HG03039 (cell line): ENCODE measurements at regions not wholly inside any gene's neighbourhood (a gene's known extent, or its start where the extent isn't known, plus 50 kb on each side); places are given as distances from the start of the nearest gene placed in this dataset.

Experiments
- ATAC-seq: cut with Tn5 transposase; IDR thresholded peaks from one replicate; pipeline ENCODE4 v1.9.1; 2021; ENCODE audit warnings: mild to moderate bottlenecking, moderate library complexity; ENCODE audit not compliant: unreplicated experiment

- ATAC-seq: no peak
Observed at GRCh38 chr18:40993363-40993762, 961.7 kb upstream of the PIK3C3 start.

- no peak for ATAC-seq
Observed at GRCh38 chr18:40987581-40987980, 967.5 kb upstream of the PIK3C3 start.

GRCh38 chr18:40985436-40985835, 969.6 kb upstream of the PIK3C3 start:
- no peak for ATAC-seq

- no peak for ATAC-seq
Observed at GRCh38 chr18:40984856-40985255, 970.2 kb upstream of the PIK3C3 start.

- ATAC-seq: no peak
Observed at GRCh38 chr18:40983835-40984234, 971.2 kb upstream of the PIK3C3 start.

- no peak for ATAC-seq
Observed at GRCh38 chr18:40980171-40980570, 974.9 kb upstream of the PIK3C3 start.

GRCh38 chr18:40976050-40976449, 979.0 kb upstream of the PIK3C3 start:
- no peak for ATAC-seq

GRCh38 chr18:40974448-40974847, 980.6 kb upstream of the PIK3C3 start:
- ATAC-seq: no peak

- ATAC-seq: no peak
Observed at GRCh38 chr18:40962784-40963183, 992.2 kb upstream of the PIK3C3 start.

GRCh38 chr18:40957533-40958070, 997.4 kb upstream of the PIK3C3 start:
- no peak for ATAC-seq

GRCh38 chr18:40956213-40956612, 998.8 kb upstream of the PIK3C3 start:
- no peak for ATAC-seq

GRCh38 chr18:40955351-40955750, 999.7 kb upstream of the PIK3C3 start:
- no peak for ATAC-seq

- no peak for ATAC-seq
Observed at GRCh38 chr18:40949114-40949950, 1005.7 kb upstream of the PIK3C3 start.

GRCh38 chr18:40944576-40944975, 1010.5 kb upstream of the PIK3C3 start:
- ATAC-seq: no peak

- no peak for ATAC-seq
Observed at GRCh38 chr18:40939656-40940515, 1015.1 kb upstream of the PIK3C3 start.

- no peak for ATAC-seq
Observed at GRCh38 chr18:40938615-40939014, 1016.4 kb upstream of the PIK3C3 start.

GRCh38 chr18:40937386-40937785, 1017.6 kb upstream of the PIK3C3 start:
- ATAC-seq: no peak

- ATAC-seq: no peak
Observed at GRCh38 chr18:40935423-40935822, 1019.6 kb upstream of the PIK3C3 start.

- no peak for ATAC-seq
Observed at GRCh38 chr18:40932862-40933261, 1022.2 kb upstream of the PIK3C3 start.

- ATAC-seq: no peak
Observed at GRCh38 chr18:40930211-40930882, 1024.7 kb upstream of the PIK3C3 start.

GRCh38 chr18:40929399-40929798, 1025.6 kb upstream of the PIK3C3 start:
- no peak for ATAC-seq
